ENCODE measurements at regions not wholly inside any gene's neighbourhood (a gene's known extent, or its start where the extent isn't known, plus 50 kb on each side); places are given as distances from the start of the nearest gene placed in this dataset.
"Not testable (repeated sequence)": the region's sequence is repeated elsewhere in the genome, so short reads cannot be mapped to it uniquely, and the experiment has no call there.

DNA sequence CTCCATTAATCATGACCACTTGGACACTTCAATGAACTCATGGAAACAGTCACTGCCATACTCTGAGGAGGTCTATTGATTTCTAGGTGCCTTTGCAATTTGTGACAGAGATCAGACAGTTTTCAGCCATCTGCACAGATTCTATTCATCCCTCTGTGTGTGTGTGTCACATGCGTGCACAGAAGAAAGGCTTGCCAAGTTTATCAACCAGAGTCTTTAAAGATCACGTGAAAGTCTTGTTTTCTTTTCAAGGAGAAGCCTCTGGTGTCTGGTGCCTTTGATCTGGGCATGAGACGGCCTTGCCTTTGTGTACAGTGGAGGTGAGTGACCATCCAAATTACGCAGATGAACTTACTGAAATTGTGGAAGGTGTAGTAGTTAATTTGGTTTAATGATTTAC, 164.2 kb downstream of the VAPA start:
- no peak for DNase-seq (ENCODE audit: extremely low read depth, low read depth, low spot score)

- DNase-seq (ENCODE audit: extremely low read depth, low read depth, low spot score) = no peak
These were observed 166.6 kb downstream of the VAPA start for GRCh38 chr18:10080372-10080771.

GRCh38 chr18:10081492-10081891, 167.7 kb downstream of the VAPA start:
- no peak for DNase-seq (ENCODE audit: extremely low read depth, low read depth, low spot score)

DNA sequence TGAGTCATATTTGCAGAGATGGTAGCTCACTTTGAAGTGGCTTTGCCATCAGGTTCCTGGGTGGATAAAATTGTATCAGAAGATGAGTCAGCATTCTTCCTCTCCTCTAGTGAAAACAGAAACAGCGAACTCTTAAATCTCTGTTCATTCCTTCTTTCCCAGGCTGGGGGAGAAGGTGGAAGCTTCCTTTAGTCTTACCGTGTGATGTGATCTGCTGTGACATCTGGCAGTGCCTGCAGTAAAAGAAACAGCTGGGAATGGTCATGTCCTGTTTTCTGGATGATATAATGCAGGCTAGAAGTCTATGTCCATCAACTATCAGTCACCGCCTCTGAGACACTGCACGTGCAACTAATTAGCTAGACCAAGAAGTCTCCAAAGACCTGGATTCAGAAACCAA, 171.6 kb downstream of the VAPA start:
- no peak for DNase-seq (ENCODE audit: extremely low read depth, low read depth, low spot score)

GRCh38 chr18:10085876-10086275, 172.1 kb downstream of the VAPA start:
- no peak for DNase-seq (ENCODE audit: extremely low read depth, low read depth, low spot score)

GRCh38 chr18:10086458-10087210, 172.8 kb downstream of the VAPA start:
- DNase-seq (ENCODE audit: extremely low read depth, low read depth, low spot score) = no peak

- no peak for DNase-seq (ENCODE audit: extremely low read depth, low read depth, low spot score)
These were observed 174.9 kb downstream of the VAPA start for GRCh38 chr18:10088734-10089133.

- DNase-seq (ENCODE audit: extremely low read depth, low read depth, low spot score) = no peak
These were observed 176.1 kb downstream of the VAPA start for GRCh38 chr18:10089881-10090280.

GRCh38 chr18:10090668-10091067, 176.9 kb downstream of the VAPA start:
- DNase-seq (ENCODE audit: extremely low read depth, low read depth, low spot score) = no peak

GRCh38 chr18:10093445-10093844, 179.6 kb downstream of the VAPA start:
- no peak for DNase-seq (ENCODE audit: extremely low read depth, low read depth, low spot score)

DNA sequence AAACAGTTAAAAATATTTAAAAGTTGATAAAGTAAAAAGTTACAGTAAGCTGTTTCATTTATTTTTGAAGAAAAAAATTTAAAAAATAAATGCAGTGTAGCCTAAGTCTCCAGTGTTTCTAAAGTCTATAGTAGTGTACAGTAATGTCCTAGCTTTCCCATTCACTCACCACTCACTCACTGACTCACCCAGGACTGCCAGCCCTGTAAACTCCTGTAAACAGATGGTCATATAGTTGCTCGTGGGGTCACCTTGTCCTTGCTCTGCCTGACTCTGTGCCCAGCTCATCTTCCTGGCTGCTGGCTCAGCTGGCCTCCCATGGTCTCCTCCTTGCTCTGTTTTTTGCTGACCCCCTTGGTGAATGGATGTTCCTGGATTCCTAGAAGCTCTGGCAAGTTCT, 180.3 kb downstream of the VAPA start:
- no peak for DNase-seq (ENCODE audit: extremely low read depth, low read depth, low spot score)

GRCh38 chr18:10094655-10095054, 180.8 kb downstream of the VAPA start:
- no peak for DNase-seq (ENCODE audit: extremely low read depth, low read depth, low spot score)

GRCh38 chr18:10095356-10095755, 181.5 kb downstream of the VAPA start:
- DNase-seq (ENCODE audit: extremely low read depth, low read depth, low spot score) = no peak

- DNase-seq (ENCODE audit: extremely low read depth, low read depth, low spot score) = no peak
These were observed 185.8 kb downstream of the VAPA start for GRCh38 chr18:10099539-10100140.

DNA sequence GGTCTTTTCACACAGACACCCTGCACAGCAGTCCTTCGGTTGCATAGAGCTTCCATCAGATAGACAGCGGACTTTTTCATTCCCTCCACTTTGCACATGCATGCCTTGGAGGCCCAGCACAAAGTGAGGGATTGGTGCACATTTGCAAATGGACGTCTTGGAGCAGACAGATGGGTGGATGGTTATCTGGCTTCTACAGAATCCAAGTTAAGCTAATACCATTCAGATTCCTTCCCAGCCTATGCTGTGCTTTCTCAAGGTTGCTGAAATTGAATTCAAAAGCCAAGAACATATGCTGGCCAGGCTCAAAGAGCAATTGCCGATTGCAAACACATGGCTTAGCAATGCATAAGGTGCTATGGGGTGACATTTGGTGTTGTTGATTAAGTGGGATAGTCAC, 186.4 kb downstream of the VAPA start:
- no peak for DNase-seq (ENCODE audit: extremely low read depth, low read depth, low spot score)

DNA sequence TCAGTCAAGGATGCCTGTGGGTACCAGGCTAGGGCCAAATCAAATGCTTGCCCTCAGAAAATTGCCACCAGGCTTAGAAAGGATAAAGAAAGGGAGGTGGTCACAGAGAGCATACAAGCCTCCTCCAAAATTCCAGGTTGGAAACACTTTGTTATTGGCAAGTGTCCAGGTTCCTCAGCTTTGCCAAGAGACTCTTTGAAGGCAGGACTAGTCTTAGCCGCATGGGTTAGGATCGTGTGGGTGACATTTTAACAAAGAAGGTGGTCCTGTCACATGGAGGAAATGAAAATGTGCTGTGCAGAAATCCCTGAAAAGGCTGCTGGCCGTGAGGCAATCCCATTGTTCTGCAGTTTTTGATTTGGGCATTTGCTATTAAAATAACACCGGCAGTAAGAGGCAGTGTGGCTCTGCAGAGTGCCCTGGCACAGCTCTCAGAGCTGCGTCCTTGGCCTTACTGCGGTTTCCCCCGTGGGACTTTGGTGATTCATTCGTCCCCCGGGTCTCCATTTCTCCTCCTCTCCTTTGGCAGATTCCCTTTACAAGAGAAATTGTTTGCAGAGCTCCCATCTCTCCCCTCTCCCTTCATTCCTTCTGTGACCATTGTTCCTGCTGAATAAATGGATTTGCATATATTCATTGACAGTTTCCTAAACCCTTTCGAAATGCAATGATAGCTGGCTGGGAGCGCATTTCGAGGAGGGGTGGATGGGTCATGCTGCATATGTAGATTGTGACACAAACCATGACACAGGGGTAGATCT, 187.3 kb downstream of the VAPA start:
- no peak for DNase-seq (ENCODE audit: extremely low read depth, low read depth, low spot score)

- no peak for DNase-seq (ENCODE audit: extremely low read depth, low read depth, low spot score)
These were observed 187.9 kb downstream of the VAPA start for GRCh38 chr18:10101729-10102128.

DNA sequence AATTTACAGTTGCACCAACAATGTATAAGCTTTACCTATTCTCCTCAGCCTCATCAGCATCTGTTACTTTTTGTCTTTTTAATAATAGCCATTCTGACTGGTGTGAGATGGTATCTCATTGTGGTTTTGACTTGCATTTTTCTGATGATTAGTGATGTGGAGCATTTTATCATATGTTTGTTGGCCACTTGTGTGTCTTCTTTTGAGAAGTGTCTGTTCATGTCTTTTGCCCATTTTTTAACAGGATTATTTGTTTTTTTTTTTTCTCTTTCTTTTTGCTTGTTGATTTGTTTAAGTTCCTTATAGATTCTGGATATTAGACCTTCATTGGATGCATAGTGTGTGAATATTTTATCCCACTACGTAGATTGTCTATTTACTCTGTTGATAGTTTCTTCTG, 191.3 kb downstream of the VAPA start:
- not testable (repeated sequence) for DNase-seq (ENCODE audit: extremely low read depth, low read depth, low spot score)

DNA sequence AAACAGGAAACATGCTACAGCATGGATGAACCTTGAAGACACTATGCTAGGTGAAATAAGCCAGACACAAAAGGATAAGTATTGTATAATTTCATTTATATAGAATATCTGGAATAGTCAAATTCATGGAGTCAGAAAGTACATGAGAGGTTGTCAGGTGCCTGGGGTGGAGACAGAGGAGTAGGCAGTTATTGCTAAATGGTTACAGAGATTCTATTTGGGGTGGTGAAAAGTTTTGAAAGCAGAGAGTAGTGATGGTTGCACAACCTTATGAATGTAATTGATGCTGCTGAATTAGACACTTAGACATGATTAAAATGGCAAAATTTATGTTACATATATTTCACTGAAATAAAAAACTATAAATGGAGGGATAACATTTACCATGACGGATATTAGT, 197.4 kb downstream of the VAPA start:
- no peak for DNase-seq (ENCODE audit: extremely low read depth, low read depth, low spot score)

- no peak for DNase-seq (ENCODE audit: extremely low read depth, low read depth, low spot score)
These were observed 198.1 kb downstream of the VAPA start for GRCh38 chr18:10111944-10112343.

- no peak for DNase-seq (ENCODE audit: extremely low read depth, low read depth, low spot score)
These were observed 199.6 kb downstream of the VAPA start for GRCh38 chr18:10113121-10114022.
